HAP-1 (cell line): ENCODE measurements at regions not wholly inside any gene's neighbourhood (a gene's known extent, or its start where the extent isn't known, plus 50 kb on each side); places are given as distances from the start of the nearest gene placed in this dataset.
A peak's percentile ranks its signal among the peaks of the same experiment; 100 is the strongest.

ENCODE experiments used
- DNase-seq, 2 experiments: peaks; one replicate each; pipeline ENCODE4 v3.0.0-alpha.2; 2016 to 2020; ENCODE audit warnings: low spot score in 2 of 2
- H3K27me3 ChIP-seq: fragments of 250-450 bp; sonication (Bioruptor Pico); 2 replicates; pipeline ENCODE4 v1.5.1; 2020; ENCODE audit warnings: low read depth, mild to moderate bottlenecking, moderate library complexity
- H3K36me3 ChIP-seq: fragments of 250-450 bp; sonication (Bioruptor Pico); replicated peaks from 2 replicates; pipeline ENCODE4 v1.5.1; 2020; ENCODE audit warnings: mild to moderate bottlenecking
- H3K4me1 ChIP-seq: fragments of 250-450 bp; sonication (Bioruptor Pico); 2 replicates; pipeline ENCODE4 v1.5.1; 2020; ENCODE audit warnings: mild to moderate bottlenecking
- H3K4me3 ChIP-seq: fragments of 250-450 bp; sonication (Bioruptor Pico); 2 replicates; pipeline ENCODE4 v1.5.1; 2020; ENCODE audit warnings: mild to moderate bottlenecking, moderate library complexity
- H3K9me3 ChIP-seq: fragments of 250-450 bp; sonication (Bioruptor Pico); 2 replicates; pipeline ENCODE4 v1.5.1; 2020; ENCODE audit warnings: mild to moderate bottlenecking, moderate library complexity
- in situ Hi-C: fragments of 300-500 bp; cut with MboI; formaldehyde crosslinking; loops from 3 replicates; pipeline ENCODE4 v1.14.3; 2020; ENCODE audit warnings: low sequenced_read_pairs, inconsistent platforms, mixed read lengths

- Histone ChIP-seq H3K9me3 (no peaks in the 10 kb centered on the region), H3K4me1 (peaks cover 9% of the 10 kb centered on the region), H3K27me3 (no peaks in the 10 kb centered on the region), H3K4me3 (no peak overlapping the region), H3K36me3 (no peaks in the 10 kb centered on the region)
- DNase-seq, result peak; percentile 22 to 58
- in situ Hi-C loops, result no loop called here
Measured at GRCh38 chr3:20324664-20325478, 138.9 kb upstream of the SGO1 start.

DNA sequence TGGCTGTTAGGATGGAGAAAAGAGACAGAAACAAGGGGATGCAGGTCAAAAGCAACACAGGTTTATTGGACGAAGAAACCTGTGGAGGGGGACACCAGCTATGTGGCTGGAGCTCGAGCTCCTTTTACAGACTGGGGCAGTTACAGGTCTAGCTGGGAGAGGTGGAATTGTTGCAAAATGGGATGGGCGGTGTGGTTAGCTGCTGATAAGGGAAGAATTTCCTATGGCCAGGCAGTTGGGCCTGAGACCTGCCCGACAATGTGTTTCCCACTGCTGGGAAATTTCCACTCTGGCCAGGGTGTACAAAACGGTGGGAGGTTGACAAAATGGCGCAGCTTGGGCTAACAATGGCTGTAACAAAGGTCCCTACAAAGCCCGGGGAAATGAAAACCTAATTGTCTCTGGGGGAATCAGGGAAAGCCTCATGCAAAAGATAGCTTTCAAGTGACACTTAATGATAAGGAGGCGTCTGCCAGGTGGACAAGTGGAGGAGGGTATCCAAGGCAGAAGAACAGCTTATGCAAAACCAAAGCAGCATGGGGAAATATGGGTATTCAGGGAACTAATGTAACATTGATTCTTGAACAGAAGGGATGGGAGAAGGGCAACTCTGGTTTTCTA is 137.4 kb upstream of the SGO1 start:
- DNase-seq, result no peak
- H3K4me3 ChIP-seq, result no peak overlapping the region
- in situ Hi-C loops, result no loop called here
- H3K9me3 ChIP-seq, result no peaks in the 10 kb centered on the region
- H3K4me1 ChIP-seq, result peaks cover 9% of the 10 kb centered on the region
- no peaks in the 10 kb centered on the region for H3K36me3 ChIP-seq
- no peaks in the 10 kb centered on the region for H3K27me3 ChIP-seq

DNA sequence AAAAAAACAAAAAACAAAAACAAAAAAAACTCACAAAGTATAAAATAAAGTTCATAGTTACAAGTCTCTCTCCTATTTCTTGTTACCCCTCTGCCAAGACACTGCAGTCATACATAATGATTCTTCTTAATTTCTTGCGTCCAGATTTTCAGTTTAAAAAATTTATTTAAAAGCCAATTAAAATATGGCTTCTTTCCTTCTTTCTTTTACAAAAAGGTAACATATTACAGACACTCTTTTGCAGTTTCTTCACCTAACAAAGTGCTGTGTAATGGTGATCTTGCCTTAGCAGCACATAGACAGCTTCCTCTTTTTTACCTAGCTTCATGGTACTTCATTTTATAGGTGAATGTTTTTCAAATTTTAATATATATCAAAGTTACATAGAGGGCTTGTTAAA is 136.1 kb upstream of the SGO1 start:
- in situ Hi-C loops, result no loop called here
- no peaks in the 10 kb centered on the region for H3K36me3 ChIP-seq
- H3K4me1 ChIP-seq, result peaks cover 9% of the 10 kb centered on the region
- H3K9me3 ChIP-seq, result no peaks in the 10 kb centered on the region
- no peaks in the 10 kb centered on the region for H3K27me3 ChIP-seq
- H3K4me3 ChIP-seq, result no peak overlapping the region
- DNase-seq, result no peak

- no peaks in the 10 kb centered on the region for H3K36me3 ChIP-seq
- no peak for DNase-seq
- in situ Hi-C loops, result no loop called here
- H3K27me3 ChIP-seq, result no peaks in the 10 kb centered on the region
- no peak overlapping the region for H3K4me3 ChIP-seq
- H3K9me3 ChIP-seq, result no peaks in the 10 kb centered on the region
- H3K4me1 ChIP-seq, result peaks cover 9% of the 10 kb centered on the region
Measured at GRCh38 chr3:20321391-20322047, 135.5 kb upstream of the SGO1 start.

GRCh38 chr3:20320489-20320888 is 134.5 kb upstream of the SGO1 start:
- H3K4me1 ChIP-seq, result peaks cover 9% of the 10 kb centered on the region
- H3K4me3 ChIP-seq, result no peak overlapping the region
- no peaks in the 10 kb centered on the region for H3K9me3 ChIP-seq
- in situ Hi-C loops, result no loop called here
- no peaks in the 10 kb centered on the region for H3K36me3 ChIP-seq
- DNase-seq, result no peak
- no peaks in the 10 kb centered on the region for H3K27me3 ChIP-seq

- H3K9me3 ChIP-seq, result no peaks in the 10 kb centered on the region
- no peak for DNase-seq
- in situ Hi-C loops, result no loop called here
- H3K27me3 ChIP-seq, result no peaks in the 10 kb centered on the region
- no peak overlapping the region for H3K4me3 ChIP-seq
- H3K36me3 ChIP-seq, result no peaks in the 10 kb centered on the region
- H3K4me1 ChIP-seq, result peaks cover 4% of the 10 kb centered on the region
Measured at GRCh38 chr3:20319551-20319950, 133.5 kb upstream of the SGO1 start.

- Histone ChIP-seq H3K4me1 (no peaks in the 10 kb centered on the region), H3K9me3 (no peaks in the 10 kb centered on the region), H3K27me3 (no peaks in the 10 kb centered on the region), H3K4me3 (no peak overlapping the region), H3K36me3 (no peaks in the 10 kb centered on the region)
- DNase-seq, result no peak
- in situ Hi-C loops, result no loop called here
Measured at GRCh38 chr3:20317616-20318015, 131.6 kb upstream of the SGO1 start.

DNA sequence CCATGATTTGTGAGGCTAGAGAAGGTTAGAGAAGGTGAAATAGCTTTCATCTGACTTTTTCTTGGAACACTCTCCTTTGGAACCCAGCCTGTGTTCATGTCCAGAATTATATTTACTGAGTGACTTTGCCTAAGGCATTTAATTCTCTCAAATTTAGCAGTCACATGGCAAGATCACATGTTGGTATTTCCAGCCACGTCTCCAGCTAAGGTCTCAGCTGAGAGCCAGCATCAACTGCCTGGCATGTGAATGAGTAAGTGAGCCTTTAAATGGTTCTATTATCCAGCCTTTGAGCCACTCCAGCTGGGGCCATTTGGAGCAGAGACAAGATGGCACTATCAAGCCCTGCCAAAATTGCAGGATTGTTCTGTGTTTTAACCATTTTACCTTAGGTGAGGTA is 130.2 kb upstream of the SGO1 start:
- Histone ChIP-seq H3K9me3 (no peaks in the 10 kb centered on the region), H3K4me3 (no peak overlapping the region), H3K36me3 (no peaks in the 10 kb centered on the region), H3K4me1 (no peaks in the 10 kb centered on the region), H3K27me3 (no peaks in the 10 kb centered on the region)
- DNase-seq, result no peak
- in situ Hi-C loops, result no loop called here

DNA sequence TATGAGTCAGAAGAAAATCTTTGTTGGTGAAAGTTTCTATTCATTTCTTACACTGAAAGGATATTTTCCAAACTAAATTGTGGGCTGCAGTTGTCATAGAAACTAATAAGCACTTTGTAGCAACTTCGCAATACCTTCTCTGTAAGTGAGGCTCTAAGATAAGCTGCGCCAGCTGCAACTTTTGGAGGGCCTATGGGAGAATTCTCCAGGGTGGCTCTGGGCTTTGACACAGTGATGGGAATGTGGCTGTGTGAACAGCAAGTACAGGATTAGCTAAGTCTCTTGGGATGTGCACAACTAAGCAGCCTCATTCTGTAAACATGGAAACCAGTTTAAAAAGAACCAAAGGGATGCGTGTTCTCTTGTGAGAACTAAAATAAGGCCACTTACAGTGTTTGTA is 124.6 kb upstream of the SGO1 start:
- Histone ChIP-seq H3K27me3 (no peaks in the 10 kb centered on the region), H3K9me3 (no peaks in the 10 kb centered on the region), H3K36me3 (no peaks in the 10 kb centered on the region), H3K4me3 (no peak overlapping the region), H3K4me1 (no peaks in the 10 kb centered on the region)
- in situ Hi-C loops, result no loop called here
- no peak for DNase-seq

- Histone ChIP-seq H3K36me3 (no peaks in the 10 kb centered on the region), H3K9me3 (no peaks in the 10 kb centered on the region), H3K27me3 (no peaks in the 10 kb centered on the region), H3K4me1 (no peaks in the 10 kb centered on the region), H3K4me3 (no peak overlapping the region)
- DNase-seq, result no peak
- in situ Hi-C loops, result no loop called here
Measured at GRCh38 chr3:20307383-20307782, 121.4 kb upstream of the SGO1 start.

- Histone ChIP-seq H3K36me3 (no peaks in the 10 kb centered on the region), H3K27me3 (no peaks in the 10 kb centered on the region), H3K4me3 (no peak overlapping the region), H3K9me3 (no peaks in the 10 kb centered on the region), H3K4me1 (no peaks in the 10 kb centered on the region)
- DNase-seq, result no peak
- in situ Hi-C loops, result no loop called here
Measured at GRCh38 chr3:20305647-20306046, 119.6 kb upstream of the SGO1 start.

GRCh38 chr3:20302766-20303165 is 116.8 kb upstream of the SGO1 start:
- Histone ChIP-seq H3K36me3 (no peaks in the 10 kb centered on the region), H3K4me1 (no peaks in the 10 kb centered on the region), H3K27me3 (no peaks in the 10 kb centered on the region), H3K9me3 (no peaks in the 10 kb centered on the region), H3K4me3 (no peak overlapping the region)
- in situ Hi-C loops, result no loop called here
- DNase-seq, result no peak

DNA sequence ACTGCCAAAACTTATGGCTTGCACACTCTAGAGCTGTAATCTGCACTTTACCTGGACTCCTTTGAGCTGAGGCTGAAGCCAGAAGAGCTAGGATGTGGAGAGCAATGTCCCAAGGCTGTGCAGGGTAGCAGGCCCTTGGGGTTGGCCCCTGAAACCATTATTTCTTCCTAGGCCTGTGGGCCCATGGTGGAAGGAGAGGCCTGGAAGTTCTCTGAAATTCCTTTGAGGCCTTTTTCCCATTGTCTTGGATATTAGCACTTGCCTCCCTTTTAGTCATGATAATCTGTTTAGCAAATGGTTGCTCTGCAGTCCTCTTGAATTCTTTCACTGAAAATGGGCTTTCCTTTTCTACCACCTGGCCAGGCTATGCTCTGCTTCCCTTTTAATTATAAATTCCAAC is 102.0 kb upstream of the SGO1 start:
- H3K4me1 ChIP-seq, result peaks cover 4% of the 10 kb centered on the region
- in situ Hi-C loops, result no loop called here
- no peaks in the 10 kb centered on the region for H3K27me3 ChIP-seq
- no peaks in the 10 kb centered on the region for H3K36me3 ChIP-seq
- H3K9me3 ChIP-seq, result no peaks in the 10 kb centered on the region
- DNase-seq, result peak in 1 of 2 experiments; percentile 15
- H3K4me3 ChIP-seq, result no peak overlapping the region

DNA sequence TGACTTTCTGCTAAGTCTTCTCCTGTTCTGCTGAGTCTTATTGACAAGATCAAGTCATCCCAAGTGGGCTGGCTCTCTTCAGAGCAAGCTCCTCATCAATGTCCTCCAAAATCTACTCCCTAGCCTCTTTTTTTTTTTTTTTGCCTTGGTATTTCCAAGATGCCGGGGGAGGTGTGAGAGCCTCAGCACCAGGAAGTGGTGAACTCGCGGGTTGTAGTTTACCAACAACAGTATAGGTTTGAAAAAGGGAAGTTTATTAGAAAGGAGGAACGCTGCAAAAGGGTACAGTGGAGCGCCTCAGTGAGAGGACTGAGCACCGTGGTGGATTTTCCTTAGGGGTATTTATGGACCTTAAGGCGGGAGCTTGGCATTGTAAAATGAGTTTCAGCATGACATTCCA is 94.3 kb upstream of the SGO1 start:
- no peaks in the 10 kb centered on the region for H3K4me1 ChIP-seq
- H3K36me3 ChIP-seq, result no peaks in the 10 kb centered on the region
- H3K4me3 ChIP-seq, result no peak overlapping the region
- no peaks in the 10 kb centered on the region for H3K9me3 ChIP-seq
- DNase-seq, result no peak
- in situ Hi-C loops, result no loop called here
- H3K27me3 ChIP-seq, result no peaks in the 10 kb centered on the region
